Astrocyte of the spinal cord (primary cell): ENCODE measurements at regions not wholly inside any gene's neighbourhood (a gene's known extent, or its start where the extent isn't known, plus 50 kb on each side); places are given as distances from the start of the nearest gene placed in this dataset.
"Not testable (repeated sequence)": the region's sequence is repeated elsewhere in the genome, so short reads cannot be mapped to it uniquely, and the experiment has no call there.

Experiments used
- DNase-seq: peaks from one replicate; pipeline ENCODE4 v3.0.0; 2011; ENCODE audit warnings: low read depth, low spot score
- H3K4me3 ChIP-seq: 2 replicates; pipeline ENCODE4 v1.5.1; 2011; ENCODE audit warnings: low read depth, mild to moderate bottlenecking, low read length, moderate library complexity
- in situ Hi-C: cut with HindIII; loops from 2 replicates; pipeline ENCODE4 v1.10.0; 2017; ENCODE audit warnings: low sequenced_read_pairs
- TF ChIP-seq, protein P1 (sequence below): IDR thresholded peaks from 2 replicates; pipeline ENCODE4 v1.5.1; 2012; ENCODE audit warnings: low read depth, mild to moderate bottlenecking, low read length, inconsistent platforms

DNA sequence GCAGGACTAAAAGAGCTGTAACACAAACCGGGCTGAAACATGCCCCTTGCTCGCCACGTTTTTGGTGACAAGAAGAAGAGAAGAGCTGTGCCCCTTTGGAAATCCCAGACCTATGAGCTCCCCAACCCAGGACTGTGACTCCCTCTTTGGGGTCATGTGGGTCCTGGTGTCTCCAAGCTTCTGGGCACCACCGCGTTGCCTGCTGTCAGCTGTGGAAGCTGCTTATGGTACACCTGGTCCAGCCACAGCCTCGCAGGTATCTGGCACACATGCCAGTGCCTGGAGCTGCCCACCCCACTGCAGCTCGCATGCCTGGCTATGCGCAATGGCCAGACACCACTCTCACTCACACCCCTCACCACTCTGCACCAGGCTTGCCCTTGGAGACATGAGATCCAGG lies 171.8 kb downstream of the MATN1 start:
- in situ Hi-C loops = no loop called here
- DNase-seq = no peak
- TF ChIP-seq, protein P1, sequence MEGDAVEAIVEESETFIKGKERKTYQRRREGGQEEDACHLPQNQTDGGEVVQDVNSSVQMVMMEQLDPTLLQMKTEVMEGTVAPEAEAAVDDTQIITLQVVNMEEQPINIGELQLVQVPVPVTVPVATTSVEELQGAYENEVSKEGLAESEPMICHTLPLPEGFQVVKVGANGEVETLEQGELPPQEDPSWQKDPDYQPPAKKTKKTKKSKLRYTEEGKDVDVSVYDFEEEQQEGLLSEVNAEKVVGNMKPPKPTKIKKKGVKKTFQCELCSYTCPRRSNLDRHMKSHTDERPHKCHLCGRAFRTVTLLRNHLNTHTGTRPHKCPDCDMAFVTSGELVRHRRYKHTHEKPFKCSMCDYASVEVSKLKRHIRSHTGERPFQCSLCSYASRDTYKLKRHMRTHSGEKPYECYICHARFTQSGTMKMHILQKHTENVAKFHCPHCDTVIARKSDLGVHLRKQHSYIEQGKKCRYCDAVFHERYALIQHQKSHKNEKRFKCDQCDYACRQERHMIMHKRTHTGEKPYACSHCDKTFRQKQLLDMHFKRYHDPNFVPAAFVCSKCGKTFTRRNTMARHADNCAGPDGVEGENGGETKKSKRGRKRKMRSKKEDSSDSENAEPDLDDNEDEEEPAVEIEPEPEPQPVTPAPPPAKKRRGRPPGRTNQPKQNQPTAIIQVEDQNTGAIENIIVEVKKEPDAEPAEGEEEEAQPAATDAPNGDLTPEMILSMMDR = no peak

DNA sequence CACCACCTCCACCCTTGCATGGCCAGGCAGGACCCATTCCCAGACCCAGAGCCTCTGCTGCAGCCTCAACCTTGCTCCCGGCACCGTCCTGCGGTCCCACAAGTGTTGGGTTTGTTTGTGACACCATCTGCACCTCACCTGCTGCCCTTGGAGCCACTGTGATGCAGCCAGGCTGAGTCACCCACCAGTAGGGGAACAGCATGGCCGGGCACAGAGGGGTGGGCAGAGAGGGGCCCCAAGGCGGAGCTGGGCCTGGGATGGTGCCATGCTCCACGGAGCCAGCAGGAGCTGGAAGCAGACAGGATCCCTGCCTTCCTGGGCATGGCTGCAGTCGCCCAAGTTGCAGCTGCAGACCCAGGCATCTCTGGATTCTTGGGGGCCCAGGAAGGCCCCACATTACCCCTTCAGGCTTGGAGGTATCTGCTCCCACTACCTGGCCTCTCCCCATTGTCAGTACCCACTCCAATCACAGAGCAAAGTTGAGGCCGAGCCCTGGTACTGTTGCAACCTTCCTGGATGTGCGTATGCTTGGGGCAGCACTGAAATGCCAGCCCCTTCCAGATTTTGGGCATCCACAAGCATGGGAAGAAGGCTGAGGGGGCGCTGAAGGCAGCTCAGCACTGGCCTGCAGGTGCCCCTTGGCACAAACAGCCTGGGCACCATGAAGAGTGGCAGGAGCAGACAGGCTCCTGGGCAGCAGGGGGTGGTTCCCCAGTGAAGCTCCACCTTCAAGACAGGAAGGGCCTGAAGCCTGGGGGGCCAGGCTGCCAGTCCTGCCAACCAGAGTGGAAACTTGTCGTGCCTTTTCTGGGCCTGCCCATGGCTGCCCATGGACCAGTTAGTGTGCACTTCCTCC lies 172.8 kb downstream of the MATN1 start:
- DNase-seq = no peak
- H3K4me3 ChIP-seq = no peak overlapping the region
- in situ Hi-C loops = no loop called here
- TF ChIP-seq, protein P1 = no peak

More for the DNA sequence above, 171.8 kb downstream of the MATN1 start:
- no peak overlapping the region for H3K4me3 ChIP-seq

DNA sequence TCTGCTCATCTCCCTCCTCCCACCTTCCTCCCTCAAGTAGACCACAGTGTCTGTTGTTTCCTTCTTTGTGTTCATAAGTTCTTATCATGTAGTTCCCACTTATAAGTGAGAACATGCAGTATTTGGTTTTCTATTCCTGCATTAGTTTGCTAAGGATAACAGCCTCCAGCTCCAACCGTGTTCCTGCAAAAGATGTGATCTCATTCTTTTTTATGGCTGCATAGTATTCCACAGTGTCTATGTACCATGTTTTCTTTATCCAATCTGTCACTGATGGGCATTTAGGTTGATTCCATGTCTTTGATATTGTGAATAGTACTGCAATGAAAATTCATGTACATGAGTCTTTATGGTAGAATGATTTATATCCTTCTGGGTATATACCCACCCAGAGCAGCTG lies 173.5 kb downstream of the MATN1 start:
- DNase-seq, in situ Hi-C loops, H3K4me3 ChIP-seq: not testable (repeated sequence)

DNA sequence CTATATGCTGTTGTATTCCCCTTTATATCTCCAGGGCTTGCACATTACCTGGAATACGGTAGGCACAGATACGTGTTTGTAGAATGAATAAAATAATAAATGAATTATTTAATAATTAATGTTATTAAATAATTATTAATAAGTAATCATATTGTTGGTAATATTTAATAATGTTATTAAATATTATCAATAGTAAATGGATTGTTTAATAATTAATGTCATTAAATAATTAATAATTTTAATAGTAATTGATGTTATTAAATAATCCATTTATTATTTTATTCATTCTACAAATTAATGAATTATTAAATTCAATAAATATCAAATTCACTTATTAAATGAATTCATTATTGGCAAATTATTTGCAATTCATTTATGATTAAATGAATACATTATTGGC lies 175.1 kb downstream of the MATN1 start:
- TF ChIP-seq, protein P1 = no peak

DNA sequence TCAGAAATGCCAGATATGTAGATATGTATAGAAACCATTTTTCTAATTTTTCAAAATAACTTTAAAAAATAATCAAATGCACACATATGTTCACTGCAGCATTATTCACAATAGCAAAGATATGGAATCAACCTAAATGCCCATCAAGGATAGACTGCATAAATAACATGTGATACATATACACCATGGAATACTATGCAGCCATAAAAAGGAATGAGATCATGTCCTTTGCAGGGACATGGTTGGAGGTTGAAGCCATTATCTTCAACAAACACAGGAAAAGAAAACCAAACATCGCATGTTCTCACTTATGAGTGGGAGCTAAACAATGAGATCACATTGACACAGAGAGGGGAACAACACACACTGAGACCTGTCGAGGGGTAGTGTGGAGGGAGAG lies 176.1 kb downstream of the MATN1 start:
- DNase-seq, in situ Hi-C loops, H3K4me3 ChIP-seq: not testable (repeated sequence)

More for the DNA sequence above, 175.1 kb downstream of the MATN1 start:
- no peak overlapping the region for H3K4me3 ChIP-seq
- in situ Hi-C loops = no loop called here
- no peak for DNase-seq

DNA sequence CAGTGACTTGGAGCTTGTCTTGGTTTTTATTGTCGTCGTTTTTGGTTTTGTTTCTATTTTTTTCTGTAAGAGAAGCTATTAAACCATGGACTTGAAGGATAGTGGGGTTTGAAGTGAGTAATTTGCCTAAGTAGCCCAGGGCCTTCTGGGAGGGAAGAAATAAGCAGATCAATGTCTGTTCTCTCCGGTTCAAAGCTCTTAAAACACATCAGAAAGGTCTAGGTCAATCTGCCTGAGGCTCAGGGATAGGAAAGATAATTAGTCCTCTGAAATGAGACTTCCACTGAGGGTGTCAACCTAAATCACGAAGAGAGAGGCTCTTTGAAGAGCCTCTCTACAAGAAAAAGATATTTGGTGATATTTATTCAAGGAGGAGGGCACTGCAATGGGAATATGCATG lies 178.0 kb downstream of the MATN1 start:
- TF ChIP-seq, protein P1 = no peak
- DNase-seq = no peak
- in situ Hi-C loops = no loop called here
- H3K4me3 ChIP-seq = no peak overlapping the region

DNA sequence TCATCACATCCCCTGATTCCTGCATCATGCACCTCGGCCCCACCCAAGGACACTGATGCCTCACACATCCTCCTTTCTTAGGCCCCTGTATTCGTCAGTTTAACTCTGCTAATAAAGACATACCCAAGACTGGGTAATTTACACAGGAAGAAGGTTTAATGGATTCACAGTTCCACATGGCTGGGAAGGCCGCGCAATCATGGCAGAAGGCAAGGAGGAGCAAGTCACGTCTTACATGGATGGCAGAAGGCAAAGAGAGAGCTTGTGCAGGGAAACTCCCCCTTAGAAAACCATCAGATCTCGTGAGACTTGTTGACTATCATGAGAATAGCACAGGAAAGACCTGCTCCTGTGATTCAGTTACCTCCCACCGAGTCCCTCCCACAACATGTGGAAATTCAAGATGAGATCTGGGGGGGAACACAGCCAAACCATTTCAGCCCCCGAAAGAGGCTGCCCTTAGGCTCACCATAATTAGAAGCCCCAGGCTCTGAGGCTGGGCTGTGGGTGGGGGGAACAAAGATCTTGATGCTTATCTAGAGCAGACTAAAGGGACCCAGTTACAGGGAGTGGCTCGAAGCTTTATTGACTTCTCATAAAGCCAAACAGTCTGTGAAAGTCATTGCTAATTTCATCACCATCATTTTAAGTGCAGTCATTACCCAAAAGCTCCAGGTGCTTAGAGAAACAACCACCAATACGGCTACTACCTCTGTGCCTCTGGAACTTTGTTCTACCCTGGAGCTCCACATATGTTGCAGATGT lies 181.5 kb downstream of the MATN1 start:
- TF ChIP-seq, protein P1 = no peak
- in situ Hi-C loops = no loop called here
- no peak for DNase-seq
- no peak overlapping the region for H3K4me3 ChIP-seq
